UCSD-AML1 (cell line): ENCODE measurements at regions not wholly inside any gene's neighbourhood (a gene's known extent, or its start where the extent isn't known, plus 50 kb on each side); places are given as distances from the start of the nearest gene placed in this dataset.
"Not testable (repeated sequence)": the region's sequence is repeated elsewhere in the genome, so short reads cannot be mapped to it uniquely, and the experiment has no call there.

ENCODE experiments used
- DNase-seq: peaks from one replicate; lab custom pipeline; 2025; ENCODE audit not compliant: unreplicated experiment; lab: John Stamatoyannopoulos, UW

DNA sequence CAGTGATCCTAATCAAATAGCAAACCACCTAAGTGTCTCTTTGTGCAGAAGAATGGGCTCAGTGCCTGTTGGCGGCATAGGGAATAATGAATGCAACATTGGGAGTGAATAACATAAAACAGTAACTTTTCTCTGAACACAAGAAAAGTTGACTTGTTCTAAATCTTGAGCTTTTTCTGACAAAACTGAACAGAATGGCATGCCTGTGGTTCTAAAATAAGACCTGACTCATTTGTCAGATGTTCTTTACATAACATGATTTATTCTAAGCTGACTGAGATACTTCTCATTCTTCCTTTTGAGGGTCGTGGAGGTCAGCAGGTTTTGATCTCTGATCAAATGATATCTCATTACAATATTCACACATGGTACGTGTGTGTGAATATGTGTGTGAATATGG, 165.4 kb upstream of the WDR1 start:
- DNase-seq = no peak

DNA sequence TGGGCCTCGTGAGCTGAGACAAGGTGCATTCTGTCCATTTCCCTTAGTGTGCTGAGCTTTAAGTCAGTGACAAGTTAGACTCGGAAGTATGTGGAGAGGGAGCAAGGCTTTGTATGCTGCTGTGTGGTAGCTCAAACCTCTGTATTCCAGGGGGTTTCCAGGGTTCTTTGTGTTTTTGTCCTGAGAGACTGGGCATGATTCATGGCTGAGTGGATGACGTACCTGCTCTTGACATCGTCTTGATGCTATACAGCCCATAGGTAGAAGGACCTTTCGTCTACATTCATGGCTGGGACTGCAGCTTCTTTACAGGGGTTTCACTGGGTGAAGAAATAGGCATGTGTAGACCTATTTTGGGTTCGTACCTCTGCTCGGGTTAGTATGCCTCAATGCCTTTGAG, 162.7 kb upstream of the WDR1 start:
- DNase-seq = no peak

DNA sequence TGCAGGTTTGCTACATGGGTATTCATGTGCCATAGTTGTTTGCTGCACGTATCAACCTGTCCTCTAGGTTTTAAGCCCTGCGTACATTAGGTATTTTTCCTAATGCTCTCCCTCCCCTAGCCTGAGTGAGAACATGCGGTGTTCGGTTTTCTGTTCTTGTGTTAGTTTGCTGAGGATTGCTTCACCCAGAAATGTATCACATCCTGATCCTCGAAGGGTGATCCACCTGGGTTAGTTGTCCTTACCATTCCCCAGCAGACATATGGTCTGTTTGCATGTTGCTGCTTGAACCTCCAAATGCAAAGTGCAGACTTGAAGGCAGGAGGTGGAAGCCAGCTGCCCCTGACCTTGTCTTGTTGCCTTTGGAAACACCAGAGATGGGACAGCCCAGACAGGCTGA, 161.5 kb upstream of the WDR1 start:
- no peak for DNase-seq

DNA sequence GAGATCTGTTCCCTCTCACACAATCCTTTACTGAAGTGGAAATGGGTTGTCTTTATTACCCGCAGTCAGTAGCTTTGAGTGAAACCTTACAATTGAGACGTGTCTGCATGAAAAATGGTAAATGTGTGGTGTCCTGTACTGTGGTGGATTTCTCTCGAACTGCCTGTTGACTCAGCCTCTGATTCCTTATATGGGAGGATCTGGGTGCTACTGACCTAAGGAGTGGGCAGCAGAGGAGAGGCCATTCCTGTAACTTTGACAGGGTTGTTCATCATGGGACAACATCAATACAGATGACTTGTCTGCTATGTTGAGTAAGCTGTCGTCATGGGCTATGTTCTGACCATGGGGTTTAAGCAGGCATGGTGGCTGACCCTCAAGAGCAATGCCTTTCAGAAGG, 159.6 kb upstream of the WDR1 start:
- no peak for DNase-seq

DNA sequence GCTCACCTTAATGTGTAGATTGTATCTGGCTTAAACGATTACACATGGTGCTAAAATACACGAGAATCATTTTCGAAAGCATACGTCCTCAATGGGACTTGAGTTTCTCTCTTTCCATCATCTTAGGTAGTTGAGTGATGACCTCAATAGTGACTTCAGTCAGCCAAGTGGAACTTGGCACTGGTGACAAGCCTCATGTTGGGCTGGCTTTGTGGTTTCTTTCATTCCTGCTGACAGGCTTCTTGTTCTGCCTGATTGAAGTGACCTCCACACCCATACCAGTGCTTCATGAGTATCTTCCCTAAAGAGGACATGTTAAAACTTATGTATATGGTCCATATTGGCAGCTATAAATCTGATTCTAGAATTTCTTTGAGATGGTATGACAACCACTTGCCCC, 159.1 kb upstream of the WDR1 start:
- no peak for DNase-seq

DNA sequence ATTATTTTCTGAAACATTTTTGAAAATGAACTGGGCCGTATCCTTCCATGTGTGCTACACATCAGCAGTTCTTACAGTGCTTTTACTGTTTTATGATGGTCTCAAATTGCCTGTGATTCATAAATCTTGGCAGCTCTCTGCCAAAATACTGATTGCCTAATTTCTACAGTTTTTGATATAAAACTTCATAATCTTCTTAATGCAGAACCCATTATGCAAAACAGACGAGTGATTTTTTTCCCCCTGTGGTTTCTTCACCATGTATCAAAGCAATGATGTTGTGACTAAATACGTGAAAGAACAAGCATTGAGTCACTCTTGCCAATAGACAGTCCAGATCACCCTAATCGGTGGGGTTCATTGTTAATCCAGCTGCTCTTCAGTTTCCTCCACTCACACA, 156.4 kb upstream of the WDR1 start:
- DNase-seq = no peak

DNA sequence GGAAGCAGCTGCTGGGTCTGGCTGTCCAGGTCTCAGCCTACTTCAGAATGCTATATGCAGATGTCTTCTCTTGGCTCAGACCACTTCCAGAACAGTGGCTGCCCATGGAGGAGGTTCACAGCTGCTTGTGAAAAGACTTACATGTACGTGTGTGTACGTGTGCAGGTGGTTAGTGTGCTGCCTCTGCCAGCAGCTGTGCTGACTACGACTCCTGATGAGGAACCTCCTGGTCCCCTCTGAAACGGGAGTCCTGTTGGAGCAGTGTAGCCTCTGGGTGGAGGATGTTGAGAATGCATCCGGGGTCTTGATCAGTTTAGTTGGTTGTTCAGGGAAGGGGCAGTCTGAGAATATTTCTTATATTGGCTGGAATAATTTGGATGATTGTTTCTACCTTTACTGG, 155.9 kb upstream of the WDR1 start:
- no peak for DNase-seq

DNA sequence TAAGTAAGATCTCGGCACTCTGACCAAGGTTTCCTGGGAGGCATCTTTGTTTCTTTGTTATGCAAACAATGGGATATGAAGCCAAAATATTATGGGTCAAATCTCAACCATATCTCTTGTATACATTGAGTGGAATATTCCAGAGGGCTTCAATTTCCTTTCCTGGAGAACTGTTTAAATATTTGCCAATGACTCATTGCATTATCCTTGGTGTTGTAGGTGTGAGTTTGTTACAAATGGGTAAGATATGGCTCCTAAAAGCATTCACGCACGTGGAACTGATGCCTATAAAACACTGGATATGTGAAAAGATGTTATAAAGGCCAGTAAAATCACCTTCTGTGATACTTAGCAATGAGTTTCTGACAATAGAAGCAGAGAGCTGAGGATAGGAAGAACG, 150.5 kb upstream of the WDR1 start:
- no peak for DNase-seq

DNA sequence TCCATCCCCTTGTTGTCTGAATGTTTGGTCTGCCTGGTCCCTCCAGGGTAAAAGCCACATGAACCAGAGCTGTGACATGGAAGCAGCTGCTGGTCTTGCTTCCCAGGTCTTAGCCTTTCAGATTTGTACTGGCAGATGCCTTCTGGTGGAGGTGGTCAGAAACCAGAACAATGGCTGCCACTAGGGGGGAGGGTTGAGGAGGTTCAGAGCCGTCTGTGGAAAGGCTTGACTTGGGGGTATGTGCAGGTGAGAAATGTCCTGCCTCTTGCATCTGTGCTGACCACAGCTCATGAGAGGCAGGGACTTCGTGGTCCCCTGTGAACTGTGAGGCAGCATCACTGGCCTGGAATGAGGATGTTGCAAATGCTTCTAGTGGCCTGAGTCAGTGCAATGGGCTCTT, 144.2 kb upstream of the WDR1 start:
- DNase-seq = no peak

DNA sequence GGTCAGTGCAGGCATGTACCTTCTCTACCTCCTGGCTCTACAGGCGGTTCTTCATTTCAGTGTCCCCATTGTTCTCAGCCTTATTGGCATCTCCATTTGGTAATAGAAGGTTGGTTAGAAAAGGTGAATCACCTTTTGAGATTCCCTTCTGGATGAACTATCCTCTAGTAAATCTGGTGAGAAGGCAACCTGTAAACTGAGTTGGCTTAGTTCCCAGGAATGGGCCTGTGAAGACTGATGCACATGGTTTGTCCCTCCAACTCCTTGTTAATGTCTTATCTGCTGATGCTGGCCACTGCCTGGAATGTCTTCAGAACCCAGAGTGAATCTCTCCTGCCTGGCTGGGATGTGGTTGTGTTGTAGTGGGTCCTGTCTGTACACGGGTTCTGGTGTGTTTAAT, 143.4 kb upstream of the WDR1 start:
- no peak for DNase-seq

DNA sequence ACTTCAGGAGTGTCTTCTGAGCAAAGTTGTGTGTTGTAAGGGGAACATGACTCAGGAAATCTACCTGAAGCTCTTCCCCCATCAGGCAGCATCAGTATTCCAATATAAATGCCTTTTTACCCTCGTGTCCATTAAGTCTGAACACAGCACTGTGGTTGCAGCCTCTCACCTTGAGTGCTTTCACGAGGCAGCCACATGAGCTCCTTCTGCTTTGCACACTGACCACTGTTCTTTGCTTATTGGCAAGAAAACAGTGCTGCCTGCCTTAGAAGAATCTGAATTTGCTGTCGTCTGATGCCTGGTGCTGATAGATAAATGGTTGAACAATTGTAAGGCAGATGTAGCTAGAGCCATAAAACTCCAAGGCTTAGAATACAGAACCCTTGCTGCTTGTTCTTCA, 139.6 kb upstream of the WDR1 start:
- no peak for DNase-seq

DNA sequence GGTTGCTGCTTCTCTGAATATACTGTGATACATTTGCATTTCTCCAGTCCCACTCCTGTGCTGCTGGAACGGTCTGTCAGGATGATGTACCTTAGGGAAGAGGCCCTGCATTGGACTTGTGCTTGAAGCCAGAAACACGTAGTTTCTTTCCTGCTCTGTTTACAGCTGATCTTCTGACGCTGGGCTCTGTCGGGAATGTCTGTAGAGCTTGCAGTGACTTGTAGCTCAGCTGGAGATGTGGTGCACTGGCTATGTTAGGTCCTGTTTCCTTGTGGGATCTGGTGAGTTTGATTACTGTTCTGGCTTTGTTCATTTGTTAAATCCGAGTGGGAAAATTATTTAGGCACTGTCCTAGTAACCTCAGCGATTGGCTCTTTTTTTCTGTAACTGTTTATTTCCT, 137.2 kb upstream of the WDR1 start:
- DNase-seq = no peak

DNA sequence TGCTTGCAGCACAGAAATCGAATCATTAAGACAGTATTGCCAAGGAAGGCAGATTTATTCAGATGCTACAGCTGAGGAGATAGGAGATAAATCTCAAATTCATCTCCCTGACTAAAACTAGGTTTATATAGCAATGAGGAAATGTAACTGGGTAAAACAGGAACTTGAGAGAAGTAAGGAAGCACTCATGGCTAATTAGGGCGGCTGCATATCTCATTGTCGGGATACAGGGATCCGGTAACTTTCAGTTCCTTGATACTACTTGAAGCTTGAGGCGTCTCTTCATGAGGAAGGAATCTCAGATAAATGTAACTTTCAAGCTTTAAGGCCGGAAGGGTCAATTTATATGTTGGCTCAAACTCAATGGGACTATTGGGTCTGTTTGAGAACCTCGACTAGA, 129.2 kb upstream of the WDR1 start:
- no peak for DNase-seq

DNA sequence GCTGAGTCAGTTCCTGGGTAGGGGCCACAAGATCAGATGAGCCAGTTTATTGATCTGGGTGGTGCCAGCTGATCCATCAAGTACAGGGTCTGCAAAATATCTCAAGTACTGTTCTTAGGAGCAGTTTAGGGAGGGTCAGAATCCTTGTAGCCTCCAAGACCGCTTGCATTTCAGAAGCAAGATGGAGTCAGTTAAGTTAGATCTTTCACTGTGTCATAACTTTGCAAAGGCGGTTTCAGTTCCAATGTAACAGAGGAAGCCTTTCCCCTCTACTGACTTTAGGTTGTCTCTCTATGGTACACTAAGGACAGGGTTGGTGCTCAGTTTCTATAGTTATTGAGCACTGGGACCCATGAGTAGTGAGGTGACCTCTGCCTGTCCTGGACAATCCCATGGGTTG, 127.3 kb upstream of the WDR1 start:
- DNase-seq = no peak

DNA sequence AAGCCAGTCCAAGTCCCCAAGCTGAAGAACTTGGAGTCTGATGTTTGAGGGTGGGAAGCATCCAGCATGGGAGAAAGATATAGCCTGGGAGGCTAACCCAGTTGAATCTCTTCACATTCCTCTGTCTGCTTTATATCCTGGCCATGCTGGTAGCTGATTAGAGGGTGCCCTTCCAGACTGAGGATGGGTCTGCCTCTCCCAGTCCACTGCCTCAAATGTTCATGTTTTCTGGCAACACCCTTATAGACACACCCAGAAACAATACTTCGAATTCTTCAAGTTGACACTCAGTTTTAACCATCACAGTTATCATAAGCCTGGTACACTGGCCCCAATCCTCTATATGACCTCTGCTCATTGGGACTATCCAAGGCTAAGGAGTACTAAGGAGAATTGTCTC, 124.1 kb upstream of the WDR1 start:
- no peak for DNase-seq

DNA sequence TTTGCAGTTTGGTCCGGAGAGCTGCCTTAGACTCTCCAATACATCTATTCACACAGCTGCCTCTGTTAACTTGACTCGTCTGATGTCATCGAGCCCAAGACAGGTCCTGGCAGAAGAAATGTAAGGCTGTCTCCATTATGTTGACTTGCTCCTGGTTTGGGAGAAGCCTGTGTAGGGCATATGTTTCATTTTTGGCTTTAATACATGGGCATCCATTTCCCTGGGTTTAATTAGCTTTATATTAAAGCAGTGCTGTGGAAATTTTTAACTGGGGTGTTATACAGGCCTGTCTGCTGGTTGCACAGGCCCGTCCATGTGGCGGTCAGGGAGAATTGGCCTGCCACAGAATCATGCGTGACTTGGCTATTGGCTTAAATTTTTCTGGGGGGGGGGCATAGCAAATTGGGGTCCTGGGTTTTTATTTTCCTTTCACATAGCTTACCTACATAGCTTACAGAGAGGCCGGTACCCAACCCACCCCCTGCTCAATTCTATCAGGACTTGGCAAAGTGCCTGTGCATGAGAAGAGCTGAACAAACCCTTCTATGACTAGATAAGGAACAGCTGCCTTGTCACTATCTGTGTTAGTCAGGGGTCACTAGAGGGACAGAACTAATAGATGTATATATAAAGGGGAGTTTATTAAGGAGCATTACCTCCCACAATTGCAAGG, 123.5 kb upstream of the WDR1 start:
- DNase-seq = no peak

DNA sequence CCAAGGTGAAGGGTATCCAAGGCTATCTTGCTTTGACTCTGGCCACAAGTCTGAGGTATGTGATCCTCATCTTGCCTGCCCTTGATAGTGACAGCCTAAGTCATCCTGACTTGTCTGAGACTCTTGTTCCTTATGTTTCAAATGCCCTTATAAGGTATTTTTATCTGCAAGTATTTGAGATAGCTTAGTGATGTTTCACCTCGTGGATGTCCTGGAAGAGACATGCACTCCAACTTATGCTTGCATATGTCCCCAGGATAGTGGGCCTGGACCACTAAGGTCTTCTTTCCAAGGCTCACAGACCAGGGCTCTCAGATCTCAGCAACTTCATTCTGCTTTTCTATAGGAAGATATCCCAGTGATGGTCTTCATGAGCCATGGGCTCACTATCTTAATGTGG, 120.5 kb upstream of the WDR1 start:
- DNase-seq = no peak

DNA sequence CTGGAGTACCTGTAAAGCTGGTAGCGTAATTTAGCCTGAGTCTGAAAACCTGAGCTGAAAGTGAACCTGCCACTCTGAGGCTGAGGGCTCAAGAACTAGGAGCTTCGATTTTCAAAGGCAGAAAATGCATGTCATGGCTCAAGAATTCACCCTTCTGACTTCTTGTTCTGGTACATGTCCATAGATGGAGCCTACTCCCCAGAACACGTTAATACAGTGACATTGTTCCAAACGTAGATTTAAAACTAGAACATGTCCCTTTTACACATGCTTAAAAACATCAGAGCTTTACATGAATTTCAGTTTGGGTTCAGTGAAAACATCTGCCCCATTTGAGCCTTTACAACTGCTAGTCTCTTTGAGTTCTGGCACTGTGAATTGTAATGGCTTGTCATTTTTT, 115.5 kb upstream of the WDR1 start:
- no peak for DNase-seq

DNA sequence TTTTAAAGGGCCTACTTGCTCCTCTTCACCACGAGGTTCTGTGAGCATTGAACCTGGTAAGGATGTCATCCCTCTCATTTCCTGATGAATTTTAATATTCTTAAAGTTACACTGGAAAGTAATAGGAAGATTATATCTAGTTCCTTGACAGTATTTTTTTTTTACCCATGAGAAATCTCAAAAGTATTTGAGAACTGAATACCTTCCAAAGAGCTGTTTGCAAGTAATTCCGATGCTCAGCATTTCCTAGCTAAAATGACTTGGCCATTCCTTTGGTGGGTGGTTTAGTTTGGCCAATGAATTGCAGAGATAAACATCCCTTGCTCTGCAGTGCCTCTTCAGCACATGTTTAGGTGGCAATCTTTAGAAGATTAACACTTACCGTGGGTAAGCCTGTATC, 110.2 kb upstream of the WDR1 start:
- no peak for DNase-seq

DNA sequence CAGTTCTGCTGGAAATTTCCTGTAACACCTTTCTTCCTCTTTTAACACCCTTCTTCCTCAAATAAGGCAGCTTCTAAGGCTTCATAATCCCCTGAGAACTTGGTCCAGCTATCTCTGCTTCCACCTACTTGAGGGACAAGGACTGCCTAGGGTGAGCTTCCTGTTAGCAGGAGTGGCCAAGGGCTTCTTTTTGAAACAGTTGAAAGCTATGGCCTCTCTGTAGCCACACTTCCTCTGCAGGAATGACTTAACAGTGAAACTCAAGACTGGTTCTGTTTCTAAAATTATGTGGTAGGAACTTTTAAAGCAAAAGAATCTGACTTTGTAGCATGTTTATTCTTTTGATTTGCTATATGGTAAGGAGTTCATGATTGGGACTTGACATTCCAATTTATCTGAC, 108.5 kb upstream of the WDR1 start:
- DNase-seq = no peak

DNA sequence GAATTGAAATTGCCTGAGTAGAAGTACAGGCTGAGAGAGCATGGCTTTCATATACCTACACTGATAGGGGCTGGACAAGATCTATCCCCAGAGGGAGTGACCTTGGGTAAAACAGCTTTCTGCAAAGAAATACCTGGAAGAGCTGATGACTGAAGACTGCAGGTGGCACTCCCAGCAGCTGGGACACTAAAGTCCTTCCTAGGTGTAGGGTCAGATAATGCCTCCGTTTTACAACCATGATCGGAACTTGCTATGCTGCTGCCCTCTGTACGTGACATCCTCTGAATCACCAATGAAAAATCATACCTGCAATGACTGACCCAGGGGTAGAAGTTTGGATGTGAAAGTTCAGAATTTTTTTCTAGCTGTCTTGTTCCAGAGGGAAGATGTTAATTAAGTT, 107.2 kb upstream of the WDR1 start:
- DNase-seq = no peak

DNA sequence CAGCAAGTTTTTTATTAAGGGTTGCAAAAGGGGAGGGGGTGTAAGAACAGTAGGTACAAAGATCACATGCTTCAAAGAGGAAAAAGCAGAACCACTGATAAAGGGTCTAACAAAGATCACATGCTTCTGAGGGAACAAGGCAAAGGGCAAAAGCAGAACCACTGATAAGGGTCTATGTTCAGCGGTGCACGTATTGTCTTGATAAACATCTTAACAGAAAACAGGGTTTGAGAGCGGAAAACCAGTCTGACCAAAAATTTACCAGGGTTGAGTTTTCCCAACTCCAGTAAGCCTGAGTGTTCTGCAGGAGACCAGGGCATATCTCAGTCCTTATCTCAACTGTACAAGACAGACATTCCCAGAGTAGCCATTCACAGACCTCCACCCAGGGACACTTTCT, 96.9 kb upstream of the WDR1 start:
- DNase-seq = not testable (repeated sequence)

DNA sequence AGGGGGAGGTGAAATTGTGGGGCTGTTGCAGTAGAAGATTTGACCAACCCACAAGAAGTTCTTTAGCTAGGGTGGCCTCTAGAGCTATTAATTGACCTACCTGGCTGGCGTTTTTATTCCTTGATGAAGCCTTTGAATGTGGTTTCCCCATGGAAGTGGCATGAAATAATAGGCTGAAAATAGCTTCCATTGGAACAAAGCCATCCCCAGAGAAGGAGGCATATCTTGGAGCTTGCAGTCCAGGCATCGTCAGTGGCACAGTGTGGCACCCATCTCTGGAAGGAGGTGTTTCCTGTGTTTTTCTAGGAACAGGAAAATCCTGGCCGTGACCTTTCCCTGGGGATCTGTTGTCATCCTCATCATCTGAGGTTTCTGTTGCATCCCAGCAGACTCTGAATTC, 96.3 kb upstream of the WDR1 start:
- DNase-seq = no peak

DNA sequence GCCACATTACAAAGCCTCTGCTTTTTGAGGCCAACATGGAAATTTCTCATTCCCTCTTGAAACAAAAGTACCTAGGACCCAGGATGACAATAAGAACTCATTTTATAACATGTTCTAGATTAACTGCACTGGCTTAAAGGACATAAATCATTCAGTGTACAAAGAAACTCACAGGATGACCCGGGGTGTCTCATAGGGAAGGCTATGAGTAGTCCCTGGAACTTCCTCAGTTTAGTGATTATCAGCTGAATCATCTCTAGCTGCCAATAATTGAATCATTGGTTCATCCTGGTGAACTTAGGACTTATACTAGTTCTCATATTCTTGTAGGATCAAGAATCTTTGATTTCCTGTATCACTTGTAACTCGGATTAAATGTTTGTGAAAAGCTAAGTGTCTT, 95.8 kb upstream of the WDR1 start:
- no peak for DNase-seq
